ENCODE measurements at regions not wholly inside any gene's neighbourhood (a gene's known extent, or its start where the extent isn't known, plus 50 kb on each side); places are given as distances from the start of the nearest gene placed in this dataset.

GRCh38 chr4:119774840-119775239, 146.2 kb upstream of the PDE5A start:
- Mint-ChIP-seq H3K27me3 (peaks cover 0 to 4% of the 10 kb centered on the region in 2 donors), H3K27ac (no peak overlapping the region), H3K4me3 (no peak overlapping the region), H3K4me1 (no peaks in the 10 kb centered on the region), H3K9me3 (no peaks in the 10 kb centered on the region), H3K36me3 (no peaks in the 10 kb centered on the region)
- no peaks in the 10 kb centered on the region for H3K27me3 ChIP-seq (ENCODE audit: insufficient read depth, low read length, poor library complexity, severe bottlenecking)
- no peaks in the 10 kb centered on the region for H3K36me3 ChIP-seq (ENCODE audit: insufficient read depth, low read length)
- no peak overlapping the region for H3K4me3 ChIP-seq (ENCODE audit: low read length)
- H3K9me3 ChIP-seq (ENCODE audit: low read length), result no peaks in the 10 kb centered on the region
- ChIA-PET CTCF (no interaction called here), POLR2A (no interaction called here)
- no peak for DNase-seq
- no peaks in the 10 kb centered on the region for H3K4me1 ChIP-seq (ENCODE audit: insufficient read depth, low read length)
- H3K27ac ChIP-seq (ENCODE audit: low read depth, low read length), result no peak overlapping the region

GRCh38 chr4:119765951-119766350, 137.3 kb upstream of the PDE5A start:
- no peaks in the 10 kb centered on the region for H3K9me3 ChIP-seq (ENCODE audit: low read length)
- ChIA-PET CTCF (no interaction called here), POLR2A (no interaction called here)
- H3K9me3 Mint-ChIP-seq, result no peaks in the 10 kb centered on the region
- peaks cover 0 to 4% of the 10 kb centered on the region in 2 donors for H3K27me3 Mint-ChIP-seq
- no peaks in the 10 kb centered on the region for H3K4me1 Mint-ChIP-seq
- no peaks in the 10 kb centered on the region for H3K27me3 ChIP-seq (ENCODE audit: insufficient read depth, low read length, poor library complexity, severe bottlenecking)
- no peaks in the 10 kb centered on the region for H3K36me3 ChIP-seq (ENCODE audit: insufficient read depth, low read length)
- H3K27ac ChIP-seq (ENCODE audit: low read depth, low read length), result no peak overlapping the region
- no peak overlapping the region for H3K4me3 Mint-ChIP-seq
- H3K36me3 Mint-ChIP-seq, result no peaks in the 10 kb centered on the region
- DNase-seq, result no peak
- no peak overlapping the region for H3K4me3 ChIP-seq (ENCODE audit: low read length)
- no peaks in the 10 kb centered on the region for H3K4me1 ChIP-seq (ENCODE audit: insufficient read depth, low read length)
- no peak overlapping the region for H3K27ac Mint-ChIP-seq

- Mint-ChIP-seq H3K36me3 (no peaks in the 10 kb centered on the region), H3K27ac (no peak overlapping the region), H3K4me1 (no peaks in the 10 kb centered on the region), H3K9me3 (no peaks in the 10 kb centered on the region), H3K27me3 (peaks cover 0 to 4% of the 10 kb centered on the region in 2 donors), H3K4me3 (no peak overlapping the region)
- ChIA-PET CTCF (no interaction called here), POLR2A (no interaction called here)
- DNase-seq, result no peak
- no peaks in the 10 kb centered on the region for H3K27me3 ChIP-seq (ENCODE audit: insufficient read depth, low read length, poor library complexity, severe bottlenecking)
- H3K9me3 ChIP-seq (ENCODE audit: low read length), result no peaks in the 10 kb centered on the region
- H3K4me1 ChIP-seq (ENCODE audit: insufficient read depth, low read length), result no peaks in the 10 kb centered on the region
- no peaks in the 10 kb centered on the region for H3K36me3 ChIP-seq (ENCODE audit: insufficient read depth, low read length)
- no peak overlapping the region for H3K4me3 ChIP-seq (ENCODE audit: low read length)
- H3K27ac ChIP-seq (ENCODE audit: low read depth, low read length), result no peak overlapping the region
Measured at GRCh38 chr4:119765469-119765868, 136.9 kb upstream of the PDE5A start.

GRCh38 chr4:119763386-119763785, 134.8 kb upstream of the PDE5A start:
- POLR2A ChIA-PET, result no interaction called here
- H3K36me3 Mint-ChIP-seq, result no peaks in the 10 kb centered on the region

GRCh38 chr4:119755599-119755998, 127.0 kb upstream of the PDE5A start:
- no peaks in the 10 kb centered on the region for H3K36me3 Mint-ChIP-seq
- ChIA-PET POLR2A (no interaction called here), CTCF (interaction anchor here (1.1 kb wide), 1 partner anchor 127 kb away, joined by 3 read pairs; the partner anchor contains the start of gene PDE5A)
- no peak overlapping the region for H3K27ac ChIP-seq (ENCODE audit: low read depth, low read length)
- no peaks in the 10 kb centered on the region for H3K4me1 Mint-ChIP-seq
- H3K4me3 ChIP-seq (ENCODE audit: low read length), result no peak overlapping the region
- H3K36me3 ChIP-seq (ENCODE audit: insufficient read depth, low read length), result no peaks in the 10 kb centered on the region
- H3K9me3 Mint-ChIP-seq, result no peaks in the 10 kb centered on the region
- no peaks in the 10 kb centered on the region for H3K4me1 ChIP-seq (ENCODE audit: insufficient read depth, low read length)
- DNase-seq, result no peak
- H3K27me3 ChIP-seq (ENCODE audit: insufficient read depth, low read length, poor library complexity, severe bottlenecking), result no peaks in the 10 kb centered on the region
- no peaks in the 10 kb centered on the region for H3K9me3 ChIP-seq (ENCODE audit: low read length)
- no peak overlapping the region for H3K27ac Mint-ChIP-seq
- no peak overlapping the region for H3K4me3 Mint-ChIP-seq
- H3K27me3 Mint-ChIP-seq, result peaks cover 0 to 4% of the 10 kb centered on the region in 2 donors

More at GRCh38 chr4:119763386-119763785, 134.8 kb upstream of the PDE5A start:
- Histone ChIP-seq H3K36me3 (ENCODE audit: insufficient read depth, low read length) (no peaks in the 10 kb centered on the region), H3K4me1 (ENCODE audit: insufficient read depth, low read length) (no peaks in the 10 kb centered on the region), H3K27ac (ENCODE audit: low read depth, low read length) (no peak overlapping the region), H3K4me3 (ENCODE audit: low read length) (no peak overlapping the region), H3K9me3 (ENCODE audit: low read length) (no peaks in the 10 kb centered on the region), H3K27me3 (ENCODE audit: insufficient read depth, low read length, poor library complexity, severe bottlenecking) (no peaks in the 10 kb centered on the region)
- H3K4me3 Mint-ChIP-seq, result no peak overlapping the region
- CTCF ChIA-PET, result no interaction called here
- H3K4me1 Mint-ChIP-seq, result no peaks in the 10 kb centered on the region
- peaks cover 0 to 2% of the 10 kb centered on the region in 2 donors for H3K27me3 Mint-ChIP-seq
- no peaks in the 10 kb centered on the region for H3K9me3 Mint-ChIP-seq
- no peak overlapping the region for H3K27ac Mint-ChIP-seq
- DNase-seq, result no peak

- DNase-seq, result no peak
- no peak overlapping the region for H3K4me3 ChIP-seq (ENCODE audit: low read length)
- H3K4me3 Mint-ChIP-seq, result no peak overlapping the region
- no peaks in the 10 kb centered on the region for H3K4me1 Mint-ChIP-seq
- H3K9me3 ChIP-seq (ENCODE audit: low read length), result no peaks in the 10 kb centered on the region
- CTCF ChIA-PET, result no interaction called here
- H3K27me3 Mint-ChIP-seq, result peaks cover 0 to 3% of the 10 kb centered on the region in 2 donors
- no peaks in the 10 kb centered on the region for H3K36me3 Mint-ChIP-seq
- H3K27ac ChIP-seq (ENCODE audit: low read depth, low read length), result no peak overlapping the region
- POLR2A ChIA-PET, result no interaction called here
- H3K27ac Mint-ChIP-seq, result no peak overlapping the region
- peaks cover 0 to 2% (median 0%) of the 10 kb centered on the region in 5 donors for H3K9me3 Mint-ChIP-seq
- no peaks in the 10 kb centered on the region for H3K36me3 ChIP-seq (ENCODE audit: insufficient read depth, low read length)
- no peaks in the 10 kb centered on the region for H3K4me1 ChIP-seq (ENCODE audit: insufficient read depth, low read length)
- no peaks in the 10 kb centered on the region for H3K27me3 ChIP-seq (ENCODE audit: insufficient read depth, low read length, poor library complexity, severe bottlenecking)
Measured at GRCh38 chr4:119752936-119753335, 124.3 kb upstream of the PDE5A start.

- Histone ChIP-seq H3K9me3 (ENCODE audit: low read length) (no peaks in the 10 kb centered on the region), H3K4me3 (ENCODE audit: low read length) (no peak overlapping the region), H3K36me3 (ENCODE audit: insufficient read depth, low read length) (no peaks in the 10 kb centered on the region), H3K4me1 (ENCODE audit: insufficient read depth, low read length) (no peaks in the 10 kb centered on the region), H3K27ac (ENCODE audit: low read depth, low read length) (no peak overlapping the region), H3K27me3 (ENCODE audit: insufficient read depth, low read length, poor library complexity, severe bottlenecking) (no peaks in the 10 kb centered on the region)
- POLR2A ChIA-PET, result no interaction called here
- no peaks in the 10 kb centered on the region for H3K4me1 Mint-ChIP-seq
- peaks cover 1 to 5% of the 10 kb centered on the region in 2 donors for H3K27me3 Mint-ChIP-seq
- H3K36me3 Mint-ChIP-seq, result no peaks in the 10 kb centered on the region
- no peak overlapping the region for H3K4me3 Mint-ChIP-seq
- CTCF ChIA-PET, result no interaction called here
- no peak overlapping the region for H3K27ac Mint-ChIP-seq
- peaks cover 0 to 2% (median 0%) of the 10 kb centered on the region in 5 donors for H3K9me3 Mint-ChIP-seq
- DNase-seq, result no peak
Measured at GRCh38 chr4:119750771-119751170, 122.2 kb upstream of the PDE5A start.

- Mint-ChIP-seq H3K4me3 (no peak overlapping the region), H3K4me1 (no peaks in the 10 kb centered on the region), H3K27ac (no peak overlapping the region), H3K36me3 (no peaks in the 10 kb centered on the region), H3K9me3 (peaks cover 0 to 2% (median 0%) of the 10 kb centered on the region in 5 donors), H3K27me3 (peaks cover 1 to 7% of the 10 kb centered on the region in 2 donors)
- ChIA-PET POLR2A (no interaction called here), CTCF (no interaction called here)
- Histone ChIP-seq H3K36me3 (ENCODE audit: insufficient read depth, low read length) (no peaks in the 10 kb centered on the region), H3K27ac (ENCODE audit: low read depth, low read length) (no peak overlapping the region), H3K4me1 (ENCODE audit: insufficient read depth, low read length) (no peaks in the 10 kb centered on the region), H3K9me3 (ENCODE audit: low read length) (no peaks in the 10 kb centered on the region), H3K27me3 (ENCODE audit: insufficient read depth, low read length, poor library complexity, severe bottlenecking) (no peaks in the 10 kb centered on the region), H3K4me3 (ENCODE audit: low read length) (no peak overlapping the region)
- no peak for DNase-seq
Measured at GRCh38 chr4:119750048-119750447, 121.4 kb upstream of the PDE5A start.

GRCh38 chr4:119748853-119749252, 120.2 kb upstream of the PDE5A start:
- H3K27me3 Mint-ChIP-seq, result peaks cover 1 to 16% of the 10 kb centered on the region in 2 donors

More at GRCh38 chr4:119748853-119749252, 120.2 kb upstream of the PDE5A start:
- Mint-ChIP-seq H3K9me3 (peaks cover 0 to 2% (median 0%) of the 10 kb centered on the region in 5 donors), H3K4me3 (no peak overlapping the region), H3K27ac (no peak overlapping the region), H3K4me1 (no peaks in the 10 kb centered on the region), H3K36me3 (no peaks in the 10 kb centered on the region)
- Histone ChIP-seq H3K27me3 (ENCODE audit: insufficient read depth, low read length, poor library complexity, severe bottlenecking) (no peaks in the 10 kb centered on the region), H3K36me3 (ENCODE audit: insufficient read depth, low read length) (no peaks in the 10 kb centered on the region), H3K4me1 (ENCODE audit: insufficient read depth, low read length) (no peaks in the 10 kb centered on the region), H3K4me3 (ENCODE audit: low read length) (no peak overlapping the region), H3K9me3 (ENCODE audit: low read length) (no peaks in the 10 kb centered on the region), H3K27ac (ENCODE audit: low read depth, low read length) (no peak overlapping the region)
- CTCF ChIA-PET, result no interaction called here
- POLR2A ChIA-PET, result no interaction called here
- no peak for DNase-seq
